SIG-M5 treated with dmso at 0.1 percent for 504 hours (cell line): ENCODE measurements at regions not wholly inside any gene's neighbourhood (a gene's known extent, or its start where the extent isn't known, plus 50 kb on each side); places are given as distances from the start of the nearest gene placed in this dataset.
"Not testable (repeated sequence)": the region's sequence is repeated elsewhere in the genome, so short reads cannot be mapped to it uniquely, and the experiment has no call there.

Experiments
- DNase-seq: peaks from one replicate; lab custom pipeline; 2025; ENCODE audit not compliant: unreplicated experiment; lab: John Stamatoyannopoulos, UW

DNA sequence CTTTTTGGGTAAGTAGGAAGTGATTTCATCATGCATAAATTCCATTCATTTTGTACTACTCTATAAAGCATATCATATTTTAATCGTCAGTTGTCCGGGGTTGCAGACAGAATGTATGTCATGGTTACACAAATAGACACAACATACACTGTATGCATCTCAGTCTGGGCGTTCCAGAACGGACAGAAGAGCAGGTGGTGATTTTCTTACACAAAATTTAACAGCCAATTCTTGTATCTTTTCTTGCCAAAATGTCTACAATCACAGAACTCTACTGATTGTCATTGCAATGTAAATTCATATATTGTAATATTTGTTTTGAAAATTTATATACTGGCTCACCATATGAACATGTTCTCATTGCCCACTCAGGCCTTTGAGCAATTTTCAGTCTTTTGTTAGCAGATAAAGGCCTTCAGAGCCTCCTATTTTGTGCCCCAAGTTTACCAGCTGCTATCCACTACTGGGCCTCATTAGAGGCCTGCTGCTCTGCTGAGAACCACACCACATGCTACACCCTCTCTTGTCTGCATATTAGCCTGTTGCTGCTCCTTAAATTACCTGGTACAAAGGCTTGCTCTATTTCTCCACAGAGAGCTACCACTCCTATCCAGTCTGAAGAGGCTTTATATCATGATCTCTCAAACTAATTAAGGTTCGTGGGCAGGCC, 61.5 kb downstream of the PRDM13 start:
- no peak for DNase-seq

DNA sequence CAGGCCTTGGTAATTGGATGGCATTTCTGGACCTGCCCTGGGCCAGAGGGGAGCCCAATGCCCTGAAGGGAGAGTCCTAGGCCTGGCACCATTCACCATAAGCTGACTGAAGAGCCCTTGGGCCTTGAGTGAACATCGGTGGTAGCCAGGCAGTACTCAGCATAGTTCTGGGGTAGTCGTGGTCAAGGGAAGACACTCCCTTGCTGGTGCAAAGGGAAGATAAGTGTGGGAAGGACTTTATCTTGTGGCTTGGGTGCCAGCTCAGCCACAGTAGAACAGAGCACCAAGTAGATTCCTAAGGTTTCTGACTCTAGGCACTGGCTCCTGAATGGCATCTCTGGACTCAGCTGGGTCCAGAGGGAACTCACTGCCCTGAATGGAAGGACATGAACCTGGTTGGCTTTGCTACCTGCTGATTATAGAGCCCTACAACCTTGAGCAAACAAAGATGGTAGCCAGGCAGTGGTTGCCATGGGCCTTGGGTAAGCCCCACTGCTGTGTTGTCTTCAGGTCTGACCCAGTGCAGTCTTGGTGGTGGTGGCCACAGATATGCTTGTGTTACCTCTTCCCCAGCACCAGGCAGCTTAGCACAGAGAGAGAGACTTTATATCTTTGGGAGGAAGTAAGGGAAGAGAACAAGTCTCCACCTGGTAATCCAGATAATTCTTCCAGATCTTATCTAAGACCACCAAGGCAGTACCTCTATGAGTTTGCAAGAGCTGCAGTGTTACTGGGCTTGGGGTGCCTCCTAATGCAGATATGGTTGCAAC, 83.5 kb downstream of the PRDM13 start:
- no peak for DNase-seq

DNA sequence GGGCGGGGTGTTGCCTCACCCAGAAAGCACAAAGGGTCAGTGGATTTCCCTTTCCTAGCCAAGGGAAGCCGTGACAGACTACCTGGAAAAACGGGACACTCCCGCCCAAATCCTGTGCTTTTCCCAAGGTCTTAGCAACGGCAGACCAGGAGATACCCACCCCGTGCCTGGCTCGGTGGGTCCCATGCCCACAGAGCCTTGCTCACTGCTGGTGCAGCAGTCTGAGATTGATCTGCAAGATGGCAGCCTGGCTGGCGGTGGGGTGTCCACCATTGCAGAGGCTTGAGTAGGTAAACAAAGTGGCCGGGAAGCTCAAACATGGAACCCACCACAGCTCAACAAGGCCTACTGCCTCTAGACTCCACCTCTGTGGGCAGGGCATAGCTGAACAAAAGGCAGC, 95.7 kb downstream of the PRDM13 start:
- not testable (repeated sequence) for DNase-seq

DNA sequence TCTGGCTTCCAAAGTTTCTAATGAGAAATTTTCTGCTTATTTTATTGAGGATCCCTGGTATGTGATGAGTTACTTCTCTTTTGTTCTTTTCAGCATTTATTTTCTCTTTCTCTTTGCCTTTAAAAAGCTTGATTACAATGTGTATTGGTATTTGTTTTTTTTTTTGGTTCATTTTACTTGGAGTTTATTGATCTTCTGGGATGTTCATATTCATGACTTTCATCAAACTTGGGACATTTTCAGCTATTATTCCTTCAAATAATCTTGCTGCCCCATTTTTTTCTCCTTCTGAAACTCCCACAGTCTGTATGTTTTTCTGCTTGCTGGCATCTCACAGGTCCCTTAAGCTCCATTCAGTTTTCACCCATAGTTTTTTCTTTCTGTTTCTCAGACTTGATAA, 102.4 kb downstream of the PRDM13 start:
- no peak for DNase-seq

DNA sequence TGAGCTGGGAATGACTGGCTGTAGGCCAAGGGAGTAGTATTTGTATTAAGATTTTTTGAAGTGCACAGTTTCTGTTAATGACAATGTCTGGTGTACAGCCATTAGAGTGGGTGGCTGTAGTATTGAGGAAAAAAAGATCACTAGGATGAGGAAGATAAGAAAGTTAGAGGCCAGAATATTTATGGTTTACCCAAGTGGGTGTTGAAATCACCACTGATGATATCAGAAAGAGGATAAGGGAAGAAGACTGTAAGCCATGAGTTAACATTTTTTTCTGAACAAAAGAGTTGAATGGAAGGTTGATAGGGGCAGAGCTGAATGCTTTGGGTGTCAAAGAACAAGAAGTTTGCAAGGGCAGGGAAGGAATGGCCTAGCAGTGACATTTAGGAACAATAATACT, 104.7 kb downstream of the PRDM13 start:
- peak; percentile 61 for DNase-seq

DNA sequence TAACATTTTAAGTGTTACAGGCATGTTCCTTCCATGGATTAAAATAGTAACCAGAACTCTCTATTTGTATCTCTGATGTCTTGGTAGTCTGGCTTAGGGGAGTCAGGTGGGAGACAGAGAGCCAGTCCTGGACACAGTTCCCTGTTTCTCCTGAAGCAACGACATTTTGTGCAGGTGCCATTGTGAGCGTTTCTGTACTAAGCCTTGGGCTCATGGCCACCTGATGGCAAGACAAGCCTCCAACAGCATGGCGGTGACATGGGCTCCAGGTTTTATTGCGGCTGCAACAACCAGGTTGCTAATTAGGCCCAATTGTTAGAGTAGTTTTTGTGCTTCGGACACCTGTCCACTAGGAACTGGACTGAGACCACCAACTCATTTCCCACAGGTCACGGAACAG, 105.3 kb downstream of the PRDM13 start:
- no peak for DNase-seq

DNA sequence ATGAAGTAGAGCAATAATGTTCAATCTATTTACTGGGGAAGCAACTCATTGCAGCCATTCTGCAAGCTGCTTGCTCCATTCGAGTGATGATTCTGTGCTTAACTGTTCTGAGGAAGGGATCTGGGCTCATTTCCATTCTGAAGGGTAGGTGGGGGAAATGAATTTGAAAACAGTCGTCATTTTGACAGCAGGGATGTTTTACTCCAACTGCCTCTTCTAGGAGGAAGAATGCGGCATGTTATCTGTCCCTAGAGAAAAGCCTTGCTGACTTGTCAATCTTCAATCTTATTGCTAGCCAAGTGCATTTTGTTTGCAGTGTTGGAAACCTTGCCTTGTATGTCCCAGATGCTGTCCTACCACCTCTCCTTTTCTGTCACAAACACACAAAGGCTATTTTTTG, 105.9 kb downstream of the PRDM13 start:
- DNase-seq = no peak

DNA sequence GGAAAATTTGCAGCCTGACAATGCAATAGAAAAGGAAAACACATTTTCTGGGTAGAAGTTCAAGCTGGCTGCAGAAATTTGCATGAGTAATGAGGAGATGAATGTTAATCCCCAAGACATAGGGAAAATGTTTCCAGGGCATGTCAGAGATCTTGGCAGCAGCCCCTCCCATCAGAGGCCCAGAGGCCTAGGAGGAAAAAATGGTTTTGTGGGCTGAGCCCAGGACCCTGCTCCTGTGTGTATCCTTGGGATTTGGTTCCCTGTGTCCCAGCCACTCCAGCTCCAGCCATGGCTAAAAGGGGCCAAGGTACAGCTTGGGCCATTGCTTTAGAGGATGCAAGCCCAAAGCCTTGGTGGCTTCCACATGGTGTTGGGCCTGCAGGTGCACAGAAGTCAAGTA, 115.4 kb downstream of the PRDM13 start:
- DNase-seq = not testable (repeated sequence)

DNA sequence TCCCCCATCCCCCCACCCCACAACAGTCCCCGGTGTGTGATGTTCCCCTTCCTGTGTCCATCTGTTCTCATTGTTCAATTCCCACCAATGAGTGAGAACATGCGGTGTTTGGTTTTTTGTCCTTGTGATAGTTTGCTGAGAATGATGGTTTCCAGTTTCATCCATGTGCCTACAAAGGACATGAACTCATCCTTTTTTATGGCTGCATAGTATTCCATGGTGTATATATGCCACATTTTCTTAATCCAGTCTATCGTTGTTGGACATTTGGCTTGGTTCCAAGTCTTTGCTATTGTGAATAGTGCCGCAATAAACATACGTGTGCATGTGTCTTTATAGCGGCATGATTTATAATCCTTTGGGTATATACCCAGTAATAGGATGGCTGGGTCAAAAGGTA, 123.6 kb downstream of the PRDM13 start:
- not testable (repeated sequence) for DNase-seq

DNA sequence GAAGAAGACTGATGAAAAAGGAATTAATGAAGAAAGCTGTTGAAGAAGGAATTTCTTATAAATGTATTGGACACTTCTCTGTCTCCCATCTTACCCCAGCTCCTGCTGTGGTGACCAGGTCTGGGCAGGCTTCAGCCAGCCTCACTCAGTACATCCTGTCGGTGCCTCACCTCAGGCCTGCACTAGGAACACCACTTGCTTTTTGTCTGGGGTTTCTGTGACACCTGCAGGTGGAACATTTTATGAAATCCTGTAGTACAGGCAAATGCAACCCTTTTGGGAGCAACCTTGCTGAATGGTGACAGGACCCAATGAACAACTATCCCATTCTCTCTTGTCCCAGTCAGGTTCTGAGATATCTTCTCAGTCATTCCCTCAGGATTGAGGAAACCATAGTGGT, 129.7 kb downstream of the PRDM13 start:
- no peak for DNase-seq

DNA sequence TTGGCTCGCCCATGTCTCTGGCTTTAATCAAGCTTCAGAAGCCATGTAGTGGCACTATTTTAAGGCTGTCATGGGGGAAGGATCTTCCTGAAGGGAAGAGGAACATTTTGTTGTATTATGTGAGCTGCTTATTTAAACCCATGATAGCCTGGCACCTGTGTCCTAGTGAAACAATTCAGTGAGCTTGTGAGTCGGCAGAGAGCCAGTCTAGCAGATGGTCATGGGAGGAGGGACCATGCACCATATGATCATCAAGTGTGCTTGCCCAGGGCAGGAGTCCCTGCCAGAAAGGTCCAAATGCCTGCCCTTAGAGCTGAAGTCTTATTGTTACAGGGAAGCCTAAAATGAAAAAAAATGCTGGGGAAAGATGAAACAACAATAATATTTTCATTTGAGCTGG, 132.9 kb downstream of the PRDM13 start:
- no peak for DNase-seq

DNA sequence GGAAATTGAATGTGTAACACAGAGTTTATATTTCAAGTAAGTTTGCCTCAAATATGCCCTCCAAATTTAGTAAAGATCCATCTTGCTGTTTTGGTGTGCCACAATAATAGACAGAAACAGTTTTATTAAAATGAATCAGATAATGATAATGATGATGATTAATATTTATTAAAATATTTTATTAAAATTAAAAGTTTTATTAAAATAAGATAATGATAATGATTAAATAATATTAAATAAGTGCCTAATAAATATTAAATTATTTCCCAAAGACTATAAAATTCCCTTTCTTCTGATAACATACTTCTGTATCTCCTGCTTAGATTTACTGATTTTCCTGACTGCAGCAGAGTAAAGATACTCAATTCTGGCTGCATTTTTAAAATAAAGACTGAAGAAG, 134.5 kb downstream of the PRDM13 start:
- DNase-seq = no peak

DNA sequence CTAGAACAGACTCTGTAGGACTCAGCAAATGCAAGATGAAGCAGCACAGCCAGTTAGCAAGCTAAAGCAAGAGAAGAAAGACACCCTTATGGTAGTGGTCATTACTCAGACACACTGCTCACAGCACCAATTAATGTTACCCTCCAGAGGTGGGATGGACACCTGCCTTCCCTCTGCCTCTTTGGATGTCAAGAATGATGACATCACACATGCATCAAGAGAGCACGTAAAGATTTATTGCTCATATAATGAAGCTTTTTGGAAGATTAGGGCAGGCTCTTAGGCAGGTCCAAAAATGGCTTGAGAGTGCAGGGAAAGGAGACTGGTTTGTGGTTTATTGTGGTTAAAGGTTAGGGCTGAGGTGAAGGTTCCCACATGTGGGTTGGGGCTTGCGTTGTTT, 137.0 kb downstream of the PRDM13 start:
- DNase-seq = no peak

DNA sequence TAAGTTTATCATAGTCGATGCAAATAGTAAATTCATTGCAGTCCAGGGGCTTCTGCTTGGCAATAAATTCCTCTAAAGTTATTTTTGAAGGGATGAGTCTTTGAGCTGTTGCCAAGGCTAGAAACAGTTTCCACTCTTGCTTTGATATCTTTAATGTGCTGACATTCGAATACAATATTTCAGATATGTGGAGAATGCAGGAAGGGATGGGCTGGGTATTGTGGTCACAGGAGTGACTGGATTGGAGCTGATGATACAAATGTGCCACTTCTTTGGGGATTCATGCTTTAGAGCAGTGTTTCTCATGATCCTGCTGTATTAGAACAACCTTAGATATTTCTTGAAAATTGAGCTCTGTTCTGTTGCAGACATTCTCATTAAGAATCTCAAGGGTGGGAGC, 139.0 kb downstream of the PRDM13 start:
- DNase-seq = no peak

DNA sequence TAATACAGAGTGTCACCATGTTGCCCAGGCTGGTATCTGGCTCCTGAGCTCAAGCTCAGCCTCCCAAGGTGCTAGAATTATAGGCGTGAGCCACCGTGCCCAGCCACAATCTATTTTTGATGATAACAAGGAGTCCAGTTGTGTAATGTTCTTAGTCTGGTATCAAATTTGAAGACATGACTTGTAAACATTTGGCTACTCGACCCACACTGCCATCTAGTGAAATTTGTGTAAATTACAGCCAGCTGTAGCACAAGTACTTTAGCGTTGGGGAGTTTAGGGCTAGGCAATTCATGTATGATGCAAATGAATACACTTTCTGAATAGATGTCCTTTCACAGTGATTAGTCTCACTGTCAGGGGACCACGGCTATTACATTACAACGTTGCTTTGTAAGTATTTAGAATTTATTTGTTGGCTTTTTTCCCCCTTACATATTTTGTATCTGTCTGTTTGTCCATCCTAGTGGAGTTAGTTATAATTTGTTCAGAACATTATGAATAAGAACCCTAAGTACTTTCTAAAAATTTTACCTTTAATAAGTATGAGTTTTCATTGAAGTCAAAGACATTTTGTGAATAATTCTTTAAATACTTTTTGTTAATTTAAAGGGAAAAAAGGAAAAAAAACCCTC, 139.7 kb downstream of the PRDM13 start:
- DNase-seq = peak; percentile 70

DNA sequence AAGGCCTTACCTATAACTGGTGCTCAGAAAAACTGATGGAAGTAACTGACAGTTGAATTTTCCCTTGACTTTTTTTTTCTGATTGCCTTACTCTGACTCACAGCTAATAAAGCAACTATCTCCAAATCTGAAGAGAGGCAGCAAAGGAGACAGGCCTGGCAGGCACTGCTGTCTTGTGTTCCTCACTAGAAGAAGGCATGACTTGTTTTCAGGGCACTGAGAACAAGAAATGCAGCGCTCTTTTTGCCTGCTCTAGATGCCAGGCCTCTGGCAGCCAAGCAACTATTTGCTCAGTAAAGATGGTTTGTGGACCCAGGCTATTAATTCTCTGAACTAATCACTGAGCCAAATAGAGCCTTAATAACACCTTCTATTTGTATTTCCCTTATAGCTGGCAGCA, 155.1 kb downstream of the PRDM13 start:
- peak; percentile 2 for DNase-seq

DNA sequence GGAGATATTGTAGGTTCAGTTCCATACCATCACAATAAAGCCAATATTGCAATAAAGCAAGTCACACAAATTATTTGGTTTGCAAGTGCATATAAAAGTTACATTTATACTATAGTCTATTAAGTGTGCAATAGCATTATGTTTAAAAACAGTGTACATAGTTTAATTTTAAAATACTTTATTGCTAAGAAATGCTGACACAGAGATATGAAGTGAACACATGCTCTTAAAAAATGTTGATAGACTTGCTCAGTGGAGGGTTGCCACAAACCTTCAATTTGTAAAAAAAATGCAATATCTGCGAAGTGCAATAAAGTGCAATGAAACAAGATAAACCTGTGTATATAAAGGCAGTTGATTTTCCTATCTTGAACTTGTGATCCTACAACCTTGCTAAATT, 161.5 kb downstream of the PRDM13 start:
- DNase-seq = no peak

DNA sequence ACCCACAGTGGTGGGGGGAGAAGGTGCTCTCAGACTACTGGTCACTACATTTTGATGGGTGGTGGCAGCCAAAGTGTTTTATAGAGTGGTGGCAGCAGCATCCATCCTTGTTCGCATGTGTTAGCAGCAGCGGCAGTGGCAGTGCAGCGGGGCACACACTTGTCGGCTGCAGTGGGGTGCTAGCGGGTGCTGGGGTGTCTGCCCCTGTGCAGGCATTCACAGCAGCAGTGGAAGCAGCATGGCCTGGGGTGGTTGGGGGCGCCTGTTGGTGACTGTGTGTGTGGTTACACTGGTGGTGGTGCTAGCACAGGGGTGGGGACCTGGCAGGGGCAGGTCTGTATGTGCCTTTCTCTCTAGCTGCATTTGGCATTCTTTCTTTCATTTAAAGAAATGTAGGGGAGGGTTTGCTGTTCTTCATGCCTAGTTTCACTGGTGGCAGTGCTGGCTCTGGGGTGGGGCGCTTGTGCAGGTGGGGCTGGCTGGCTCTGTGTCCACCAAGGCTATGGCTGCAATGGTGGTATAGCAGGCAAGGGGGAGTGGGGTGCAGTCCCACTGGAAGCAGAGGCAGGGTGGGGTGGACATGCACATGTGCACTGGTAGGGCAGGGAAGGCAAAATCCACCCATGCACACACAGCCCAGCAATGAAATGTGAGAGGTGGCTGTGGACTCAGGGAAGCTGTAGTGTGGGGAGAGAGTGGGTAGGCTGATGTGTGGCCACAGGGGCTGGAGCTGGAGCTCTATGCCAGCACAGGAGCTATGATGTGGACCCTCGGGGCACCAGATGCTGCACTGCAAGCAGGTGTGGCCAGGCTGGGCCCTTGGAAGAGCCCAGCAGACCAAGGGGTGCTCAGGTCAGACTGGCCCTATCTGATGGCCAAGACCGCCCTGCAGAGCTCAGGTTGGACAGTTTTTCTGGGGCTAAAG, 173.3 kb downstream of the PRDM13 start:
- no peak for DNase-seq

DNA sequence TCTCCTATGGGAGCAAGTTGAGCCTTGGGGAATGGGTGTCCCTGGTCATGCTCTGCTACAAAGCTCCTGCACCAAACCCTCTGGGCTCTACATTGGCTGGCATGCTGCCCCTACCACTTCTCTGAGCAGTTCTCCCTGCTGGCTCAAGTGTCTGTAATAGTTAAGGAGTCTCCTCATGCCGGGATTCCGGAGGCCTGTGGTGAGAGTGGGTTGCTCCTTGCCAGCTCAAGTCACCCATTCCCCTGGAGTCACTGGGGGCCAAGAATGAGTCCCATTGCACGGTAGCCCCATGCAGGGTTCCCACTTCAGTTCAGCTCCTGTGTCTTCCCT, 173.9 kb downstream of the PRDM13 start:
- DNase-seq = no peak

DNA sequence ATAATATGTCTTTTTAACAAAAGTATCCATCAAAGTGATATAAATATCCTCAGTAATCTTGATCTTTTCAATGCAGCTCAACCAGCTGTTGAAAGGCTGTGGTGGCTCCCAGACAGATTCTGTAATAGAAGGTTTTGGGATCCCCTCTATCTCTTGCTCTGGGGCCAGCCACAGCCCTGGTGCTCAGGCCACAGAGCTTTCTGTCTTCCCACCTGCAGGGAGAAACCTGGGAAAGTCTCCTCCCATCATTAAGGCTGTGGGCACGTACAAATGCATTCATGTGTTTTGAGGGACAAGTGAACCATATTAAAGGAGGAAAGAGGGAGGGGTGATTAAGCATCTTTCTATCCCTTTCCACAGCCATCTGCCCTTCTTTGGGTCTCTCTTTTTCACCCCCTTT, 183.1 kb downstream of the PRDM13 start:
- DNase-seq = no peak

DNA sequence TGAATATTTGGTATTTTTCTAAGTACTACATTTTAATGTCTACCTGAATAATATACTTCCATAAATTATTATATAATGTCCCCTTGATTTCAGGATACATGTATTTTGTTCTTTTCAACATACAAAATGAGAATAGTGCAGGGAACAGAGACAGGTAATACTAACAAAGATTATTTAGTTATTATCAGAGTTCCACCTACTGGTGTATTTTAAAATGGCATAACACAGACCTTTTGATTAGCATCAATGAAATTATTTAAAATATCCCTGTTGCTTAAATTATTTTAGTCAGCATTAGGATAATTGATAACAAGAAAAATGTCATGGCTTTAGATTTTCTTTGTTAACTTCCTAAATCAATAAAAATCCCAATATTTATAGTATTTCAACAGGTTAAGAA, 184.0 kb downstream of the PRDM13 start:
- peak; percentile 1 for DNase-seq
